ENCODE measurements at regions not wholly inside any gene's neighbourhood (a gene's known extent, or its start where the extent isn't known, plus 50 kb on each side); places are given as distances from the start of the nearest gene placed in this dataset.

DNA sequence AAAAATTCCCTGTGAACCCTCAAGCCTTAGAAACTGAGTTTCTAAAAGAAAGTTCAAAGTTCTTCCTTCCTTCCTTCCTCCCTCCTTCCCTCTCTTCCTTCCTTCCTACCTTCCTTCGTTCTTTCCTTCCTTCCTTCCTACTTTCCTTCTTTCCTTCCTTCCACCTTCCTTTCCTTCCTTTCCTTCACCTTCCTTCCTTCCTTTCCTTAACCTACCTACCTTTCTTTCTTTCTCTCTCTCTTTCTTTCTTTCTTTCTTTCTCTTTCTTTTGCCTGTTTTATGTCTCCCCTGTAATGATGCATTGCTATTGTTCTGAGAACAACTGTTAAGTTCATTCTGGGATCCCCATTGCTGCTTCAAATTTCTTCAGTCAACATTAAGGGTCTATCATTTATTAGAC is 551.1 kb downstream of the TFEC start:
- dilution Hi-C loops (cut with MboI; ENCODE audit: extremely low pct_ligation_motif_present, low sequenced_read_pairs) (no loop called here), intact Hi-C loops (cut with micrococcal nuclease) (loop anchor here (10.0 kb wide), 1 partner anchor 555 kb away; the partner anchor contains the start of gene MDFIC)
- Histone ChIP-seq H3K9ac (replicated peaks; ENCODE audit: extremely low read depth, insufficient read depth, low read length) (no peak overlapping the region), H3K79me2 (ENCODE audit: control insufficient read depth, insufficient read depth, low read length) (no peaks in the 10 kb centered on the region), H3K9me1 (replicated peaks; ENCODE audit: control insufficient read depth, extremely low read depth, insufficient read depth, low read length) (no peaks in the 10 kb centered on the region), H3K27ac (ENCODE audit: insufficient read depth, low read depth, low read length) (no peak overlapping the region), H3K36me3 (ENCODE audit: control insufficient read depth in 2 of 2, extremely low read depth in 1 of 2, insufficient read depth in 2 of 2, low read length in 2 of 2) (no peaks in the 10 kb centered on the region), H3K9me3 (replicated peaks; ENCODE audit: control insufficient read depth, insufficient read depth, low read length) (no peaks in the 10 kb centered on the region), H2AFZ (ENCODE audit: low read depth, low read length) (no peak overlapping the region), H3K4me3 (replicated peaks in 1 of 3; ENCODE audit: insufficient read depth in 1 of 3, low read depth in 1 of 3, low read length in 3 of 3) (no peak overlapping the region), H3K4me1 (ENCODE audit: control insufficient read depth, extremely low read depth, insufficient read depth, low read length) (peaks cover 6% of the 10 kb centered on the region), H3K27me3 (ENCODE audit: control insufficient read depth in 2 of 2, insufficient read depth in 2 of 2, low read length in 2 of 2) (peaks cover 7 to 19% of the 10 kb centered on the region in 2 experiments), H4K20me1 (replicated peaks; ENCODE audit: control insufficient read depth, extremely low read depth, insufficient read depth, low read length) (no peaks in the 10 kb centered on the region), H3K4me2 (ENCODE audit: insufficient read depth, low read length) (no peak overlapping the region)
- DNase-seq (ENCODE audit: low read depth, low spot score) = no peak
- FAIRE-seq = no peak
- TF ChIP-seq, protein P1, sequence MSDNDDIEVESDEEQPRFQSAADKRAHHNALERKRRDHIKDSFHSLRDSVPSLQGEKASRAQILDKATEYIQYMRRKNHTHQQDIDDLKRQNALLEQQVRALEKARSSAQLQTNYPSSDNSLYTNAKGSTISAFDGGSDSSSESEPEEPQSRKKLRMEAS (IDR thresholded peaks at IDR 0.05; ENCODE audit: insufficient read depth, insufficient read length) = no peak
- TF ChIP-seq GATA2 (IDR thresholded peaks at IDR 0.05; ENCODE audit: insufficient read depth, insufficient read length, low read depth, low read length) (no peak), EZH2 (IDR thresholded peaks at IDR 0.05; ENCODE audit: borderline replicate concordance, low read depth, low read length, severe bottlenecking) (no peak), POLR2A (IDR thresholded peaks at IDR 0.05; ENCODE audit: low read depth, low read length) (no peak), FOS (IDR thresholded peaks at IDR 0.05; ENCODE audit: borderline replicate concordance, insufficient read depth, low read length) (no peak), MYC (IDR thresholded peaks at IDR 0.05; ENCODE audit: low read depth, low read length) (no peak), POLR2AphosphoS5 (IDR thresholded peaks at IDR 0.05; ENCODE audit: insufficient read depth, low read depth, low read length) (no peak), JUN (IDR thresholded peaks at IDR 0.05; ENCODE audit: borderline replicate concordance, insufficient read depth, insufficient read length, low read depth) (no peak)
- TF ChIP-seq, protein P2, sequence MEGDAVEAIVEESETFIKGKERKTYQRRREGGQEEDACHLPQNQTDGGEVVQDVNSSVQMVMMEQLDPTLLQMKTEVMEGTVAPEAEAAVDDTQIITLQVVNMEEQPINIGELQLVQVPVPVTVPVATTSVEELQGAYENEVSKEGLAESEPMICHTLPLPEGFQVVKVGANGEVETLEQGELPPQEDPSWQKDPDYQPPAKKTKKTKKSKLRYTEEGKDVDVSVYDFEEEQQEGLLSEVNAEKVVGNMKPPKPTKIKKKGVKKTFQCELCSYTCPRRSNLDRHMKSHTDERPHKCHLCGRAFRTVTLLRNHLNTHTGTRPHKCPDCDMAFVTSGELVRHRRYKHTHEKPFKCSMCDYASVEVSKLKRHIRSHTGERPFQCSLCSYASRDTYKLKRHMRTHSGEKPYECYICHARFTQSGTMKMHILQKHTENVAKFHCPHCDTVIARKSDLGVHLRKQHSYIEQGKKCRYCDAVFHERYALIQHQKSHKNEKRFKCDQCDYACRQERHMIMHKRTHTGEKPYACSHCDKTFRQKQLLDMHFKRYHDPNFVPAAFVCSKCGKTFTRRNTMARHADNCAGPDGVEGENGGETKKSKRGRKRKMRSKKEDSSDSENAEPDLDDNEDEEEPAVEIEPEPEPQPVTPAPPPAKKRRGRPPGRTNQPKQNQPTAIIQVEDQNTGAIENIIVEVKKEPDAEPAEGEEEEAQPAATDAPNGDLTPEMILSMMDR (IDR thresholded peaks at IDR 0.05; ENCODE audit: extremely low read depth in 1 of 2, insufficient read depth in 1 of 2, low read depth in 1 of 2, low read length in 2 of 2) = no peak
- ChIA-PET CTCF (interaction anchor here (0.9 to 1.3 kb wide), 3 partner anchors 16 to 201 kb away, joined by 3 to 6 read pairs (median 3); no protein-coding TSS in a partner anchor), POLR2A (no interaction called here)
- BruUV-seq (replicated peaks) = no TSS peak

Measured in endothelial cell of umbilical vein (primary cell).